SK-N-SH (cell line): ENCODE measurements at regions not wholly inside any gene's neighbourhood (a gene's known extent, or its start where the extent isn't known, plus 50 kb on each side); places are given as distances from the start of the nearest gene placed in this dataset.
A peak's percentile ranks its signal among the peaks of the same experiment; 100 is the strongest.

Experiments
- CHD2 ChIP-seq: fragments of 150-350 bp; IDR thresholded peaks from 2 replicates; pipeline ENCODE4 v1.6.1; 2018; ENCODE audit warnings: low read length; ENCODE audit not compliant: partially characterized antibody
- EP300 ChIP-seq, 2 experiments: IDR thresholded peaks; 2 replicates each; pipeline versions ENCODE4 v1.4.0 to v1.6.1; 2012; ENCODE audit warnings: borderline replicate concordance in 1 of 2, low read depth in 1 of 2, low read length in 1 of 2
- FOXM1 ChIP-seq: IDR thresholded peaks from 2 replicates; pipeline ENCODE4 v1.4.0; 2012; ENCODE audit warnings: low read depth, mild to moderate bottlenecking
- JUND ChIP-seq: IDR thresholded peaks from 2 replicates; pipeline ENCODE4 v1.4.0; 2012
- NRF1 ChIP-seq: IDR thresholded peaks from 2 replicates; pipeline ENCODE4 v1.6.1; 2012; ENCODE audit warnings: low read depth, mild to moderate bottlenecking, low read length
- RAD21 ChIP-seq: IDR thresholded peaks from 2 replicates; pipeline ENCODE4 v1.6.1; 2012; ENCODE audit warnings: mild to moderate bottlenecking, low read length
- REST ChIP-seq: IDR thresholded peaks from 2 replicates; pipeline ENCODE4 v1.6.1; 2012; ENCODE audit warnings: mild to moderate bottlenecking, low read depth, low read length, moderate library complexity
- RFX5 ChIP-seq: IDR thresholded peaks from 2 replicates; pipeline ENCODE4 v1.6.1; 2012; ENCODE audit warnings: mild to moderate bottlenecking, improper control_type of control experiment, low read length
- SIN3A ChIP-seq: IDR thresholded peaks from 2 replicates; pipeline ENCODE4 v1.6.1; 2012; ENCODE audit warnings: low read depth, mild to moderate bottlenecking, low read length, moderate library complexity, borderline replicate concordance
- USF2 ChIP-seq: fragments of 150-350 bp; IDR thresholded peaks from 2 replicates; pipeline ENCODE4 v1.6.1; 2017; ENCODE audit warnings: antibody characterized with exemption, low read length, low read depth, borderline replicate concordance
- ZBTB33 ChIP-seq: IDR thresholded peaks from 2 replicates; pipeline ENCODE4 v1.4.0; 2012; ENCODE audit warnings: low read depth, borderline replicate concordance
- TF ChIP-seq, protein P1 (sequence below): IDR thresholded peaks from 2 replicates; pipeline ENCODE4; 2012
- TF ChIP-seq, protein P2 (sequence below): fragments of 200-600 bp; sonication (generic); IDR thresholded peaks from 2 replicates; pipeline ENCODE4 v1.6.1; 2017; ENCODE audit warnings: antibody characterized with exemption, mild to moderate bottlenecking, moderate library complexity
- TF ChIP-seq, protein P3 (sequence below): IDR thresholded peaks from 2 replicates; pipeline ENCODE4 v1.4.0; 2012; ENCODE audit warnings: low read depth

GRCh38 chr11:23932485-23932898, 564.4 kb upstream of the LUZP2 start:
- TF ChIP-seq RAD21 (no peak), JUND (peak; percentile 18; the same call in 1 of the 2 replicates), CHD2 (no peak), REST (no peak), USF2 (no peak), ZBTB33 (no peak), NRF1 (no peak), RFX5 (no peak), SIN3A (no peak), EP300 (IDR thresholded peaks at IDR 0.05; ENCODE audit: borderline replicate concordance in 1 of 2, low read depth in 1 of 2, low read length in 1 of 2) (no peak), FOXM1 (no peak)
- TF ChIP-seq, protein P1, sequence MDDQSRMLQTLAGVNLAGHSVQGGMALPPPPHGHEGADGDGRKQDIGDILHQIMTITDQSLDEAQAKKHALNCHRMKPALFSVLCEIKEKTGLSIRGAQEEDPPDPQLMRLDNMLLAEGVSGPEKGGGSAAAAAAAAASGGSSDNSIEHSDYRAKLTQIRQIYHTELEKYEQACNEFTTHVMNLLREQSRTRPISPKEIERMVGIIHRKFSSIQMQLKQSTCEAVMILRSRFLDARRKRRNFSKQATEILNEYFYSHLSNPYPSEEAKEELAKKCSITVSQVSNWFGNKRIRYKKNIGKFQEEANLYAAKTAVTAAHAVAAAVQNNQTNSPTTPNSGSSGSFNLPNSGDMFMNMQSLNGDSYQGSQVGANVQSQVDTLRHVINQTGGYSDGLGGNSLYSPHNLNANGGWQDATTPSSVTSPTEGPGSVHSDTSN: no peak
- TF ChIP-seq, protein P2, sequence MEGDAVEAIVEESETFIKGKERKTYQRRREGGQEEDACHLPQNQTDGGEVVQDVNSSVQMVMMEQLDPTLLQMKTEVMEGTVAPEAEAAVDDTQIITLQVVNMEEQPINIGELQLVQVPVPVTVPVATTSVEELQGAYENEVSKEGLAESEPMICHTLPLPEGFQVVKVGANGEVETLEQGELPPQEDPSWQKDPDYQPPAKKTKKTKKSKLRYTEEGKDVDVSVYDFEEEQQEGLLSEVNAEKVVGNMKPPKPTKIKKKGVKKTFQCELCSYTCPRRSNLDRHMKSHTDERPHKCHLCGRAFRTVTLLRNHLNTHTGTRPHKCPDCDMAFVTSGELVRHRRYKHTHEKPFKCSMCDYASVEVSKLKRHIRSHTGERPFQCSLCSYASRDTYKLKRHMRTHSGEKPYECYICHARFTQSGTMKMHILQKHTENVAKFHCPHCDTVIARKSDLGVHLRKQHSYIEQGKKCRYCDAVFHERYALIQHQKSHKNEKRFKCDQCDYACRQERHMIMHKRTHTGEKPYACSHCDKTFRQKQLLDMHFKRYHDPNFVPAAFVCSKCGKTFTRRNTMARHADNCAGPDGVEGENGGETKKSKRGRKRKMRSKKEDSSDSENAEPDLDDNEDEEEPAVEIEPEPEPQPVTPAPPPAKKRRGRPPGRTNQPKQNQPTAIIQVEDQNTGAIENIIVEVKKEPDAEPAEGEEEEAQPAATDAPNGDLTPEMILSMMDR: no peak
- TF ChIP-seq, protein P3, sequence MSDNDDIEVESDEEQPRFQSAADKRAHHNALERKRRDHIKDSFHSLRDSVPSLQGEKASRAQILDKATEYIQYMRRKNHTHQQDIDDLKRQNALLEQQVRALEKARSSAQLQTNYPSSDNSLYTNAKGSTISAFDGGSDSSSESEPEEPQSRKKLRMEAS: no peak
